DOHH2 (cell line): ENCODE measurements at regions not wholly inside any gene's neighbourhood (a gene's known extent, or its start where the extent isn't known, plus 50 kb on each side); places are given as distances from the start of the nearest gene placed in this dataset.

ENCODE experiments used
- H3F3A ChIP-seq: fragments of 200-600 bp; sonication (generic), shearing (Covaris generic); 2 replicates; pipeline ENCODE4 v1.6.0; 2016; ENCODE audit warnings: antibody characterized with exemption, mild to moderate bottlenecking; ENCODE audit not compliant: control insufficient read depth, insufficient read depth
- H3K27ac ChIP-seq: fragments of 200-600 bp; sonication (generic); 2 replicates; pipeline ENCODE4 v1.5.1; 2014; ENCODE audit warnings: low read depth, mild to moderate bottlenecking, low read length, moderate library complexity
- H3K27me3 ChIP-seq: fragments of 200-600 bp; sonication (generic); 2 replicates; pipeline ENCODE4 v1.6.1; 2014; ENCODE audit warnings: mild to moderate bottlenecking, low read length, mixed read lengths; ENCODE audit not compliant: control insufficient read depth
- H3K36me3 ChIP-seq: fragments of 200-600 bp; sonication (generic); 2 replicates; pipeline ENCODE4 v1.6.1; 2014; ENCODE audit warnings: mild to moderate bottlenecking, low read length, moderate library complexity, mixed read lengths; ENCODE audit not compliant: control insufficient read depth
- H3K4me1 ChIP-seq: fragments of 200-600 bp; sonication (generic); 2 replicates; pipeline ENCODE4 v1.6.1; 2014; ENCODE audit warnings: mild to moderate bottlenecking, low read length, mixed read lengths; ENCODE audit not compliant: control insufficient read depth
- H3K4me2 ChIP-seq: fragments of 200-600 bp; sonication (generic); 2 replicates; pipeline ENCODE4 v1.6.0; 2014; ENCODE audit warnings: mild to moderate bottlenecking, low read length, moderate library complexity
- H3K4me3 ChIP-seq: fragments of 200-600 bp; sonication (generic); 2 replicates; pipeline ENCODE4 v1.5.1; 2014; ENCODE audit warnings: mild to moderate bottlenecking, low read length, mixed read lengths
- H3K79me2 ChIP-seq: fragments of 200-600 bp; sonication (generic); 2 replicates; pipeline ENCODE4 v1.6.1; 2014; ENCODE audit warnings: mild to moderate bottlenecking, low read length, mixed read lengths; ENCODE audit not compliant: control insufficient read depth
- H3K9me2 ChIP-seq: fragments of 200-600 bp; sonication (generic); replicated peaks from 2 replicates; pipeline ENCODE4 v1.6.1; 2014; ENCODE audit warnings: mild to moderate bottlenecking, low read length, mixed read lengths; ENCODE audit not compliant: control insufficient read depth
- H3K9me3 ChIP-seq: fragments of 200-600 bp; sonication (generic); 2 replicates; pipeline ENCODE4 v1.6.1; 2014; ENCODE audit warnings: antibody characterized with exemption, low read length, mixed read lengths; ENCODE audit not compliant: control insufficient read depth, insufficient read depth
- H4K20me1 ChIP-seq: fragments of 200-600 bp; sonication (generic); 2 replicates; pipeline ENCODE4 v1.6.0; 2014; ENCODE audit warnings: low read depth, mild to moderate bottlenecking, antibody characterized with exemption, low read length, moderate library complexity; ENCODE audit not compliant: control insufficient read depth, insufficient read depth
- CTCF ChIP-seq: fragments of 200-600 bp; sonication (generic); IDR thresholded peaks from one replicate; pipeline ENCODE4 v1.5.1; 2014; ENCODE audit warnings: antibody characterized with exemption, mild to moderate bottlenecking, low read depth, low read length; ENCODE audit not compliant: poor library complexity, severe bottlenecking
- EZH2phosphoT487 ChIP-seq: fragments of 200-600 bp; sonication (generic); IDR thresholded peaks from 2 replicates; pipeline ENCODE4 v1.6.1; 2017; ENCODE audit warnings: borderline replicate concordance, mild to moderate bottlenecking, antibody characterized with exemption, low read length, moderate library complexity, mixed read lengths

- Histone ChIP-seq H3K27ac (no peak overlapping the region), H3K9me3 (no peaks in the 10 kb centered on the region), H3K36me3 (no peaks in the 10 kb centered on the region), H3K4me1 (no peaks in the 10 kb centered on the region), H3F3A (no peaks in the 10 kb centered on the region), H3K27me3 (no peaks in the 10 kb centered on the region), H3K4me3 (no peak overlapping the region), H3K79me2 (no peaks in the 10 kb centered on the region), H3K9me2 (no peaks in the 10 kb centered on the region), H3K4me2 (no peak overlapping the region), H4K20me1 (no peaks in the 10 kb centered on the region)
- no peak for TF ChIP-seq CTCF
- TF ChIP-seq EZH2phosphoT487 = no peak
Observed at GRCh38 chr6:93806409-93807270, 387.3 kb upstream of the EPHA7 start.

GRCh38 chr6:93801101-93801847 is 381.9 kb upstream of the EPHA7 start:
- Histone ChIP-seq H3F3A (no peaks in the 10 kb centered on the region), H3K36me3 (no peaks in the 10 kb centered on the region), H3K79me2 (no peaks in the 10 kb centered on the region), H4K20me1 (no peaks in the 10 kb centered on the region), H3K9me3 (no peaks in the 10 kb centered on the region), H3K27ac (no peak overlapping the region), H3K4me2 (no peak overlapping the region), H3K4me1 (no peaks in the 10 kb centered on the region), H3K4me3 (no peak overlapping the region), H3K9me2 (no peaks in the 10 kb centered on the region), H3K27me3 (no peaks in the 10 kb centered on the region)
- TF ChIP-seq EZH2phosphoT487 = no peak
- no peak for TF ChIP-seq CTCF

GRCh38 chr6:93799226-93799625 is 379.9 kb upstream of the EPHA7 start:
- Histone ChIP-seq H3F3A (no peaks in the 10 kb centered on the region), H3K9me3 (no peaks in the 10 kb centered on the region), H3K36me3 (no peaks in the 10 kb centered on the region), H3K9me2 (no peaks in the 10 kb centered on the region), H3K27ac (no peak overlapping the region), H3K4me2 (no peak overlapping the region), H3K4me3 (no peak overlapping the region), H3K27me3 (no peaks in the 10 kb centered on the region), H3K79me2 (no peaks in the 10 kb centered on the region), H4K20me1 (no peaks in the 10 kb centered on the region), H3K4me1 (no peaks in the 10 kb centered on the region)
- TF ChIP-seq EZH2phosphoT487 = no peak
- TF ChIP-seq CTCF = no peak
